ENCODE measurements at regions not wholly inside any gene's neighbourhood (a gene's known extent, or its start where the extent isn't known, plus 50 kb on each side); places are given as distances from the start of the nearest gene placed in this dataset.

DNA sequence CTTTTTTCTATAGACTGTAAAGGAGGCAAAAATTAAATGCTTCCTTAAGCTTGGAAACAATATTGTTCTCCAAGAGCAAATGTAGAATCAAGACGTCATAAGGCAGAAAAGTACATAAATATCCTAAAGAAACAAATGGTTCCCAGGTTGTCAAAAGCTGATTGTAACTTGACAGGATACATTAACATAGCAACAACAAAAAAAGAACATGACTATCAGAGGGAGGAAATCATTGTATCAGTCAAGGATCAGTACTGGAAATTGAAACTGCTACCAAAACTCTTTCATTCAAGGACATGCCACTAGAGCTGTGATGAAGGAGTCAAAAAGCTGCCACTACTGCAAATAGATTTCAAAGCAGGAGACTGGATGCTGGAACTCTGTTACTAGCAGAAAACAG lies 168.3 kb downstream of the BTC start:
- no peak for TF ChIP-seq YY1 (IDR thresholded peaks at IDR 0.05; ENCODE audit: low read depth)
- TF ChIP-seq, protein P1, sequence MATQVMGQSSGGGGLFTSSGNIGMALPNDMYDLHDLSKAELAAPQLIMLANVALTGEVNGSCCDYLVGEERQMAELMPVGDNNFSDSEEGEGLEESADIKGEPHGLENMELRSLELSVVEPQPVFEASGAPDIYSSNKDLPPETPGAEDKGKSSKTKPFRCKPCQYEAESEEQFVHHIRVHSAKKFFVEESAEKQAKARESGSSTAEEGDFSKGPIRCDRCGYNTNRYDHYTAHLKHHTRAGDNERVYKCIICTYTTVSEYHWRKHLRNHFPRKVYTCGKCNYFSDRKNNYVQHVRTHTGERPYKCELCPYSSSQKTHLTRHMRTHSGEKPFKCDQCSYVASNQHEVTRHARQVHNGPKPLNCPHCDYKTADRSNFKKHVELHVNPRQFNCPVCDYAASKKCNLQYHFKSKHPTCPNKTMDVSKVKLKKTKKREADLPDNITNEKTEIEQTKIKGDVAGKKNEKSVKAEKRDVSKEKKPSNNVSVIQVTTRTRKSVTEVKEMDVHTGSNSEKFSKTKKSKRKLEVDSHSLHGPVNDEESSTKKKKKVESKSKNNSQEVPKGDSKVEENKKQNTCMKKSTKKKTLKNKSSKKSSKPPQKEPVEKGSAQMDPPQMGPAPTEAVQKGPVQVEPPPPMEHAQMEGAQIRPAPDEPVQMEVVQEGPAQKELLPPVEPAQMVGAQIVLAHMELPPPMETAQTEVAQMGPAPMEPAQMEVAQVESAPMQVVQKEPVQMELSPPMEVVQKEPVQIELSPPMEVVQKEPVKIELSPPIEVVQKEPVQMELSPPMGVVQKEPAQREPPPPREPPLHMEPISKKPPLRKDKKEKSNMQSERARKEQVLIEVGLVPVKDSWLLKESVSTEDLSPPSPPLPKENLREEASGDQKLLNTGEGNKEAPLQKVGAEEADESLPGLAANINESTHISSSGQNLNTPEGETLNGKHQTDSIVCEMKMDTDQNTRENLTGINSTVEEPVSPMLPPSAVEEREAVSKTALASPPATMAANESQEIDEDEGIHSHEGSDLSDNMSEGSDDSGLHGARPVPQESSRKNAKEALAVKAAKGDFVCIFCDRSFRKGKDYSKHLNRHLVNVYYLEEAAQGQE (IDR thresholded peaks at IDR 0.05; ENCODE audit: low read depth): no peak
- no peak for TF ChIP-seq FOXM1 (IDR thresholded peaks at IDR 0.05; ENCODE audit: borderline replicate concordance, low read depth)

DNA sequence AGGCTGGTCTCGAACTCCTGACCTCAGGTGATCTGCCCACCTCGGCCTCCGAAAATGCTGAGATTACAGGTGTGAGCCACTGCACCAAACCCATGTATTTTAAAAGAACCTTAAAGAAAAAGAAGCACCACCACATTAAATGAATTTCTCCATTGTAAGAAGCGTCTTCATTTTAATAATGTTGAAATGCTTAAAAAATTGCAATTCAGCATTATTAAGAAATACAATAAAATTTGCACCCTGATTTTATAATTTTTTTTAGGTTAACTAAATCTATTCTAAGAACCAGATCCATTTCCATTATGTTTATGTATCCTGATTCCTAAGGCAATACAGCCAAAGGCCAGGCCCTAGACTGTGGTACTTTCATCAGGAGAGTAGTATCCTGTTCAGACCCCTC lies 167.2 kb downstream of the BTC start:
- TF ChIP-seq CREB1 (IDR thresholded peaks at IDR 0.05; ENCODE audit: low read depth): no peak
- TF ChIP-seq, protein P2, sequence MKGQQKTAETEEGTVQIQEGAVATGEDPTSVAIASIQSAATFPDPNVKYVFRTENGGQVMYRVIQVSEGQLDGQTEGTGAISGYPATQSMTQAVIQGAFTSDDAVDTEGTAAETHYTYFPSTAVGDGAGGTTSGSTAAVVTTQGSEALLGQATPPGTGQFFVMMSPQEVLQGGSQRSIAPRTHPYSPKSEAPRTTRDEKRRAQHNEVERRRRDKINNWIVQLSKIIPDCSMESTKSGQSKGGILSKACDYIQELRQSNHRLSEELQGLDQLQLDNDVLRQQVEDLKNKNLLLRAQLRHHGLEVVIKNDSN (IDR thresholded peaks at IDR 0.05): no peak

DNA sequence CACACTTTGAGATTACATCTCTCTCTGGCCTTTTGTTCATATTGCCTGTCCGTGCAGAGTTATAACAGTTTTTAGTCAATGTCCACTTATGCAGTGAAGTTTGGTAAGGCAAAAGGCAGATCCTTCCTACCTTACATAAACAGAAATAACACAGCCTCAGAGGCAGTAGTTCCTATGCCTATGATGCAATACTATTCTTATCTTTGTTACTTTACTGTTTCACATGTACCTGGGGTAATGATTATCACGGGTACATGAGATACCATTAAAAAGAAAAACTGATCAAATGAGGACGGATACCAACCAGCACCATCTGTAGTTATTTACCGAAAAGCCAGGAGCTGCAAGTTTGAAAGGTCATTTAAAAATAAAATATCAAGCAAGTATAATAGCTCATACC lies 166.8 kb downstream of the BTC start:
- TF ChIP-seq TEAD4 (IDR thresholded peaks at IDR 0.05): no peak
- TF ChIP-seq YY1 (IDR thresholded peaks at IDR 0.05; ENCODE audit: low read depth): no peak
- TF ChIP-seq CREB1 (IDR thresholded peaks at IDR 0.05; ENCODE audit: low read depth): no peak
- no peak for TF ChIP-seq TAF1 (IDR thresholded peaks at IDR 0.05; ENCODE audit: low read depth)
- TF ChIP-seq FOXM1 (IDR thresholded peaks at IDR 0.05; ENCODE audit: borderline replicate concordance, low read depth): no peak
- TF ChIP-seq, protein P2 (IDR thresholded peaks at IDR 0.05): no peak

DNA sequence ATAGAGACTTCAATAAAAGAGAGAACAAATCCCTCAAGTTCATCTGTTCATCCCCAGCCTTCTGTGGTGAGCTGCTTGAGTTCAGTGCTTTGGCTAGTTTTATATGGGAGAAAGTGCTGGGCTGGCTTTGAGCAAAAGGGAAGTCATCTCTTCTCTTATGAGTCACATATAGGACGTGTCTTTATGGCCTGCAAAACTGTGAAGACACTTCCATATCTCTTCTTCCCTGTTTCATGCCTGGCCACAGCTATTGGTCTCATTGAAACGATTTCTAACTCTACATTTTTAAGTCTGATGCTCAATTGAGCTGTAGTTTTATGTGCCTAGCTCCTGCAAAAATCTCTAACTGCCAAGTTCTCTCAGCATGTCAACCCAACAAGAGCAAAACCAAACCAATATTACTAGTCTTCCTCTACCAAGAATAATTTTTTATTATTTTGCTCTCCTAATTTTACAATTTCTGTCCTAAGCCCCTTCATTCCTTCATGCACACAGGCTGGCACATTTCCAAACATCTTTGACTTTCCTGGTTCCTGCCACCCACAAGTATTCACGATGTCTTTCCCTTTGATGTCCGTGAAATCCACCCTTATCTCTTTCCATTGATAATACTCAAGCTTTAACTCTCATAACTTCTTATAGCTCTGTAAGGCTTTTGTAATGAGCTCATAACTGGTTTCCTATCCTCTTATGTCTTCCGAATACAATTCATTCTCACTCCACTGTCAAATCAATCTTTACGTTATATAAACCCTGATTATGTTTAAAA lies 165.3 kb downstream of the BTC start:
- no peak for TF ChIP-seq EGR1 (IDR thresholded peaks at IDR 0.05)
- TF ChIP-seq TEAD4 (IDR thresholded peaks at IDR 0.05): no peak
- TF ChIP-seq, protein P1 (IDR thresholded peaks at IDR 0.05; ENCODE audit: low read depth): no peak
- TF ChIP-seq EP300 (IDR thresholded peaks at IDR 0.05; ENCODE audit: borderline replicate concordance): no peak
- no peak for TF ChIP-seq TCF12 (IDR thresholded peaks at IDR 0.05; ENCODE audit: low read depth)
- TF ChIP-seq YY1 (IDR thresholded peaks at IDR 0.05; ENCODE audit: low read depth): no peak
- TF ChIP-seq, protein P3, sequence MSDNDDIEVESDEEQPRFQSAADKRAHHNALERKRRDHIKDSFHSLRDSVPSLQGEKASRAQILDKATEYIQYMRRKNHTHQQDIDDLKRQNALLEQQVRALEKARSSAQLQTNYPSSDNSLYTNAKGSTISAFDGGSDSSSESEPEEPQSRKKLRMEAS (IDR thresholded peaks at IDR 0.05): no peak
- TF ChIP-seq CEBPB (IDR thresholded peaks at IDR 0.05): no peak
- TF ChIP-seq FOXM1 (IDR thresholded peaks at IDR 0.05; ENCODE audit: borderline replicate concordance, low read depth): no peak
- TF ChIP-seq TAF1 (IDR thresholded peaks at IDR 0.05; ENCODE audit: low read depth): no peak
- TF ChIP-seq, protein P2 (IDR thresholded peaks at IDR 0.05): no peak
- no peak for TF ChIP-seq CREB1 (IDR thresholded peaks at IDR 0.05; ENCODE audit: low read depth)
- no peak for TF ChIP-seq RAD21 (IDR thresholded peaks at IDR 0.05; ENCODE audit: low read depth)

DNA sequence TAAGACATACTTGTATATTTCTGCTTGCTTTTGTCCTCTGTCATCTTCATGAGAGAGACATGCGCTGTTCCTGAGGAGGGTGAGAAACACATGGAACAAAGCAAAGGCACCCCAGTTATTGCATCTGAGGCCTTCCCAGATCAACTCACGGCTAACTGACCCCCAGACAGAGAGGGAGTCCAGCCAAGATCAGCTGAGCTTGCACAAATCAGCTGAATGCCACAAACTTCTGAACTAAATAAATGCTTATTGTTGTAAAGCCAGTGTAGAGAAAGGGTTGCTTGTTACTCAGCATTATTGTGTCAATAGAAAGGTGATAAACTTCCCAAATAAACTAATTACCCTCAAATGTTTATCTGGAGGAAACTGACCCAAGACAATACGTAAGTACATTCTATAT lies 163.8 kb downstream of the BTC start:
- no peak for TF ChIP-seq CREB1 (IDR thresholded peaks at IDR 0.05; ENCODE audit: low read depth)
- TF ChIP-seq TCF12 (IDR thresholded peaks at IDR 0.05; ENCODE audit: low read depth): no peak
- no peak for TF ChIP-seq CEBPB (IDR thresholded peaks at IDR 0.05)
- TF ChIP-seq RAD21 (IDR thresholded peaks at IDR 0.05; ENCODE audit: low read depth): no peak
- TF ChIP-seq, protein P2 (IDR thresholded peaks at IDR 0.05): no peak
- TF ChIP-seq, protein P1 (IDR thresholded peaks at IDR 0.05; ENCODE audit: low read depth): no peak
- TF ChIP-seq EGR1 (IDR thresholded peaks at IDR 0.05): no peak
- TF ChIP-seq EP300 (IDR thresholded peaks at IDR 0.05; ENCODE audit: borderline replicate concordance): no peak
- TF ChIP-seq NFIC (IDR thresholded peaks at IDR 0.05): no peak
- TF ChIP-seq YY1 (IDR thresholded peaks at IDR 0.05; ENCODE audit: low read depth): no peak
- no peak for TF ChIP-seq TAF1 (IDR thresholded peaks at IDR 0.05; ENCODE audit: low read depth)
- no peak for TF ChIP-seq TEAD4 (IDR thresholded peaks at IDR 0.05)
- TF ChIP-seq, protein P3 (IDR thresholded peaks at IDR 0.05): no peak
- TF ChIP-seq ZBTB7A (IDR thresholded peaks at IDR 0.05; ENCODE audit: low read depth): no peak
- no peak for TF ChIP-seq FOXM1 (IDR thresholded peaks at IDR 0.05; ENCODE audit: borderline replicate concordance, low read depth)

Data from Ishikawa (cell line).